BJ (cell line): ENCODE measurements at regions not wholly inside any gene's neighbourhood (a gene's known extent, or its start where the extent isn't known, plus 50 kb on each side); places are given as distances from the start of the nearest gene placed in this dataset.

Experiments used
- CTCF ChIA-PET: fragments of 350-600 bp; formaldehyde crosslinking; extraction: SDS; loops from one replicate; lab custom pipeline; 2021; ENCODE audit warnings: antibody characterized with exemption, inconsistent platforms; lab: Yijun Ruan, JAX
- POLR2A ChIA-PET: fragments of 300-600 bp; sonication (Branson Sonifier 250); formaldehyde crosslinking; extraction: SDS; loops from one replicate; lab custom pipeline; 2021; ENCODE audit warnings: antibody characterized with exemption; lab: Charles Lee
- DNase-seq: peaks from one replicate; pipeline ENCODE4 v3.0.0-alpha.2; 2011; ENCODE audit warnings: low read depth
- H3K27me3 ChIP-seq: 2 replicates; pipeline ENCODE4 v1.6.0; 2011; ENCODE audit warnings: low read length; ENCODE audit not compliant: control insufficient read depth, insufficient read depth
- H3K36me3 ChIP-seq: 2 replicates; pipeline ENCODE4 v1.5.1; 2011; ENCODE audit warnings: low read length; ENCODE audit not compliant: control insufficient read depth, insufficient read depth
- H3K4me3 ChIP-seq: 2 replicates; pipeline ENCODE4 v1.5.1; 2011; ENCODE audit warnings: low read depth, mild to moderate bottlenecking, control low read depth, low read length
- CTCF ChIP-seq: IDR thresholded peaks from 2 replicates; pipeline ENCODE4 v1.5.1; 2011; ENCODE audit warnings: low read depth, mild to moderate bottlenecking, control low read depth, inconsistent platforms, low read length, moderate library complexity; ENCODE audit not compliant: insufficient read depth

GRCh38 chr9:86529496-86530275 lies 175.5 kb upstream of the TUT7 start:
- H3K27me3 ChIP-seq = peaks cover 2% of the 10 kb centered on the region; the same call in 1 of the 2 replicates
- no peaks in the 10 kb centered on the region for H3K36me3 ChIP-seq
- H3K4me3 ChIP-seq = no peak overlapping the region
- ChIA-PET CTCF (interaction anchor here (1.7 kb wide), 1 partner anchor 10 kb away, joined by 3 read pairs; no protein-coding TSS in a partner anchor), POLR2A (no interaction called here)
- no peak for DNase-seq
- no peak for TF ChIP-seq CTCF

GRCh38 chr9:86526021-86526420 lies 171.8 kb upstream of the TUT7 start:
- no peaks in the 10 kb centered on the region for H3K36me3 ChIP-seq
- DNase-seq = no peak
- POLR2A ChIA-PET = no interaction called here
- CTCF ChIA-PET = no interaction called here
- no peak for TF ChIP-seq CTCF
- H3K4me3 ChIP-seq = no peak overlapping the region
- H3K27me3 ChIP-seq = peaks cover 2% of the 10 kb centered on the region; the same call in 1 of the 2 replicates

- no peak for TF ChIP-seq CTCF
- Histone ChIP-seq H3K36me3 (no peaks in the 10 kb centered on the region), H3K4me3 (no peak overlapping the region), H3K27me3 (peaks cover 2% of the 10 kb centered on the region; the same call in 1 of the 2 replicates)
- CTCF ChIA-PET = no interaction called here
- POLR2A ChIA-PET = interaction anchor here (0.6 kb wide), 1 partner anchor 51 kb away, joined by 10 read pairs; no protein-coding TSS in a partner anchor
- no peak for DNase-seq
Observed at GRCh38 chr9:86525182-86525581, 171.0 kb upstream of the TUT7 start.

- ChIA-PET POLR2A (no interaction called here), CTCF (no interaction called here)
- H3K36me3 ChIP-seq = no peaks in the 10 kb centered on the region
- no peak for DNase-seq
- H3K27me3 ChIP-seq = peaks cover 2% of the 10 kb centered on the region; the same call in 1 of the 2 replicates
- no peak for TF ChIP-seq CTCF
- no peak overlapping the region for H3K4me3 ChIP-seq
Observed at GRCh38 chr9:86521977-86522376, 167.8 kb upstream of the TUT7 start.

GRCh38 chr9:86521322-86521721 lies 167.1 kb upstream of the TUT7 start:
- Histone ChIP-seq H3K27me3 (peaks cover 2% of the 10 kb centered on the region; the same call in 1 of the 2 replicates), H3K36me3 (no peaks in the 10 kb centered on the region), H3K4me3 (no peak overlapping the region)
- ChIA-PET POLR2A (no interaction called here), CTCF (no interaction called here)
- no peak for DNase-seq
- TF ChIP-seq CTCF = no peak
